IMR-90 (cell line): ENCODE measurements at regions not wholly inside any gene's neighbourhood (a gene's known extent, or its start where the extent isn't known, plus 50 kb on each side); places are given as distances from the start of the nearest gene placed in this dataset.

Experiments
- CTCF ChIP-seq: conservative IDR thresholded peaks from 2 replicates; pipeline ENCODE4 v1.5.1; 2012; ENCODE audit warnings: mild to moderate bottlenecking, low read depth, low read length, improper control_type of control experiment
- FOS ChIP-seq: fragments of 150-350 bp; IDR thresholded peaks from 2 replicates; pipeline ENCODE4 v1.6.1; 2016; ENCODE audit warnings: low read depth, low read length

- TF ChIP-seq CTCF, result no peak
- TF ChIP-seq FOS, result no peak
Measured at GRCh38 chr2:119065146-119065545, 93.4 kb downstream of the C1QL2 start.
